ENCODE measurements at regions not wholly inside any gene's neighbourhood (a gene's known extent, or its start where the extent isn't known, plus 50 kb on each side); places are given as distances from the start of the nearest gene placed in this dataset.
A peak's percentile ranks its signal among the peaks of the same experiment; 100 is the strongest.
"Not testable (repeated sequence)": the region's sequence is repeated elsewhere in the genome, so short reads cannot be mapped to it uniquely, and the experiment has no call there.

GRCh38 chr3:132084982-132085381, 50.2 kb upstream of the CPNE4 start:
- DNase-seq, result no peak

- DNase-seq, result no peak
Observed at GRCh38 chr3:132087356-132087755, 52.5 kb upstream of the CPNE4 start.

- no peak for DNase-seq
Observed at GRCh38 chr3:132088291-132088690, 53.5 kb upstream of the CPNE4 start.

GRCh38 chr3:132090921-132091320, 56.1 kb upstream of the CPNE4 start:
- DNase-seq, result no peak

GRCh38 chr3:132116601-132117000, 81.8 kb upstream of the CPNE4 start:
- DNase-seq, result no peak

- no peak for DNase-seq
Observed at GRCh38 chr3:132117642-132118041, 82.8 kb upstream of the CPNE4 start.

GRCh38 chr3:132119531-132119930, 84.7 kb upstream of the CPNE4 start:
- no peak for DNase-seq

- no peak for DNase-seq
Observed at GRCh38 chr3:132124096-132124495, 89.3 kb upstream of the CPNE4 start.

- DNase-seq, result no peak
Observed at GRCh38 chr3:132124651-132125284, 90.0 kb upstream of the CPNE4 start.

DNA sequence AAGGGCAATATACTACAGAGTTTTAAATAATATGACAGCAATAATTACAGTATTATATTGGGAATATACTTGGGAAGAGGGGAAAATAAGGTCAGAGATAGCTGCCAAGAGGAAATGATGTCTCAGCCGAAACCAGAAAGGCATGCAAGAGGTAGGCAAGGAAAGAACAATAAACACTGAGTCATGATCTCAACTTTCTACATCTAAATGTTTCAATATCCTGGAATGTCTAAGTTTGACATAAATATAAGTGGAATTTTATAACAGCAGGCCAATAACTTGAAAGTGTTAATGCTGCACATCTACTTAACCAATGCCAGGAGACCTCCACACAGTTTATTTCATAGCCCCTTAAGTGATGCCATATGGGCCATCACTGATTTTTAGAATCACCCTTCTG, 99.8 kb upstream of the CPNE4 start:
- DNase-seq, result peak in 1 of 2 experiments; percentile 21

DNA sequence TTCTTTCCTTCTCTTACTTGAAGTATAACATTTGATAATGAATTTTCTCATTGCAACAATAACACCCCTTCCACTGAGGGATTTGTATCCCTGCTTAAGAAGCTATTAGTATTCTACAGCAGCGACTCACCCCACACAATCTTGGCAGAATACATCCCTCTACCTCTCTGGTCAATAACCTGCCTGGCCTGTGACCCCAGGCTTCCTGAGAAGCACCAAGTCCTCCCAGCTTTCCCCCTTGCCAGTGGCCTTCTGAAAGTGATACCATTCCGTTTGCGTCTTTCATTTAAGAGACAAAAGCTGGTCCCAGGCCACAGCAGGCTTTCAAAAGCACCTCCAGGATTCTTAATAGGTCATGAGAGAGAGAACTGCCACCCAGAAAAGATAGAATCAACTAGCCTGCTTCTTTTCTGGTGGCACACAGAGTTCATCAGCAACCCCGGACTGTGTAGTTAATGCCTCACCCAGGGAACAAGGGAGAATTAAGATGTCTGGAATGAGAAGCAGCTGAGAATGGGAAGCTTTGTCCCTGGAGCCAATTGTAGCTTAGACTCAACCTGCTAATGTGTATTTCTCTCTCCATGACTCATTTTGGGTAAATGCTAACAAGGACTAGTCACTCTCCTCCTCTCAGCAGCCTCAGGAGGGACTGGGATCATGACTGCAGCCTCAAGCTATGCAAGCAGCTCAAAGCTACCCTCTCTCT, 101.0 kb upstream of the CPNE4 start:
- DNase-seq, result no peak

GRCh38 chr3:132136334-132136716, 101.5 kb upstream of the CPNE4 start:
- DNase-seq, result no peak

DNA sequence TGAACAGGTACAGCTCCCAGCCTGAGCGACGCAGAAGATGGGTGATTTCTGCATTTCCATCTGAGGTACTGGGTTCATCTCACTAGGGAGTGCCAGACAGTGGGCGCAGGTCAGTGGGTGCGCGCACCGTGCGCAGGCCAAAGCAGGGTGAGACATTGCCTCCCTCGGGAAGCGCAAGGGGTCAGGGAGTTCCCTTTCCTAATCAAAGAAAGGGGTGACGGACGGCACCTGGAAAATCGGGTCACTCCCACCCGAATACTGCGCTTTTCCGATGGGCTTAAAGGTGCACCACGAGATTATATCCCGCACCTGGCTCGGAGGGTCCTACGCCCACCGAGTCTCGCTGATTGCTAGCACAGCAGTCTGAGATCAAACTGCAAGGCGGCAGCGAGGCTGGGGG, 102.1 kb upstream of the CPNE4 start:
- DNase-seq, result not testable (repeated sequence)

GRCh38 chr3:132145833-132146232, 111.0 kb upstream of the CPNE4 start:
- DNase-seq, result no peak

GRCh38 chr3:132154619-132155018, 119.8 kb upstream of the CPNE4 start:
- DNase-seq, result no peak

- DNase-seq, result no peak
Observed at GRCh38 chr3:132159145-132159544, 124.3 kb upstream of the CPNE4 start.

- DNase-seq, result no peak
Observed at GRCh38 chr3:132160198-132160597, 125.4 kb upstream of the CPNE4 start.

- DNase-seq, result peak; percentile 45 to 79
Observed at GRCh38 chr3:132161608-132162007, 126.8 kb upstream of the CPNE4 start.

DNA sequence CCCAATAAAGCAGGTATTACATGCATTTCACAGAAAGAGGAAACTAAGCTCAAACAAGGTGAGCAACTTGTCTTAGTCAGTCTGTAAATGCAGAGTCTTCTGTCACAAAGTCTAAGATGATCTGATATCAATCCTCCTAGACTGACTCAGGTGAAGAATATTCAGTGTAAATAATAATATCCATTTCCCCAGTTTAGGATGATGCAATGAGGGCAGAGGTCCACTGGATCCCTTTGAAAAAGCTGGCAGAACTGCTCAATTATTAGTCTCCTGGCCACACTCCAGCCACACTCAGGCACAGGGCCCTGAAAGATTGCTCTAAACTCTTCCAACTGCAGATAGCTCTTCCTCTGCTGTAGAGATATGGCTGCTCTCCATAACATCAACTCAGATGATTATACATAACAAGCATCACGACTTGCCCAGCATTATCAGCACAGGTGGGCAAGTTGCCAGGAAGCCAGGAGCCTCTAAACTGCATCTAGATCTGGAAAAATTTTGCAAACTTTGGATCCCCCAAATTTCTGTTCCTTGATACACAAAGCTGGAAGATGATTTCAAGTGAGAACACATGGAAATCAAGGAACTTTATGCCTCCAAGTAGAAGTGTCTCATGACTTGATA, 129.8 kb upstream of the CPNE4 start:
- DNase-seq, result no peak

GRCh38 chr3:132167870-132168269, 133.1 kb upstream of the CPNE4 start:
- no peak for DNase-seq

GRCh38 chr3:132174500-132174899, 139.7 kb upstream of the CPNE4 start:
- no peak for DNase-seq

DNA sequence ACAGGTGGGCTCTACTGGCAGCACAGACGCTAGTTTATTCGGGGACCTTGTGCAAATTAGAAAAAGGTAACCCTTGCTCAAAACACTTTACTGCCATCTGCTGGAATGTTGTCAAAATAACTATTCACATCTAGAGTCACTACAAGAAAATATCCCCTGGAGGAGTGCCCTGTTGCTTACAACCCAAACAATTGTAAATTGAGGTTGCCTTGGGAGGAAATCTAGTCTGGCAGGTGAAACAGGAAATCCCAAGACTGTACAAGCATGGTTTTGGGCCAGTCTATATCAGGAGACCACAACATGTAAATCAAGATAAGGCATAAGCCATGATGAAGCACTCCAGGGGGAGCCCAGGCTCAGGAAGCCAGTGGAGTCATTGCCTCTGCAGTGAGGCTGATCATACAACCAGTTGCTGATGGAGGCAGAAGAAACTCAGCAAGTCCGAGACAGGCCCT, 136.8 kb upstream of the ACP3 start:
- peak; percentile 67 to 83 for DNase-seq

DNA sequence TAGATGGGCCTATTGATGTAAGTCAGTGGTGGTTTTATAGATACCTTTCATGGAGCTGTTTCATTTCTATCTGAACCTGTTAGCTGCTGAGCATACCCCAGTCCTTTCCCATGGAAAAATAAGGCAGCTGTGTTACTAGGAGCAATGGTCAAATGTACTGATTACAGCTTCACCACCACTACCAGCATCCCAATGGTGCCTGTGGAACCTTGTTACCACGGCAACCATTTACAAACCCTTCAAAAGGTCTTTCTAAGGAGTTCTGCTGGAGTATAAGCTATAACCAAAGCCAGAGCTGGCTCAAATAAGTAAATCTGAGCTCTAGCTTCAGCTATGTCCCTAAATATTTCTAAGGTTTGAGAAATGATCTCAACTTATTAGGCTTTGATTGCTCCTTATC, 133.4 kb upstream of the ACP3 start:
- DNase-seq, result peak in 1 of 2 experiments; percentile 33

- peak; percentile 88 to 99 for DNase-seq
Observed at GRCh38 chr3:132187746-132188145, 129.5 kb upstream of the ACP3 start.

All from NCI-H524 (cell line).